ENCODE measurements at regions not wholly inside any gene's neighbourhood (a gene's known extent, or its start where the extent isn't known, plus 50 kb on each side); places are given as distances from the start of the nearest gene placed in this dataset.

- TF ChIP-seq CTCF (conservative IDR thresholded peaks at IDR 0.05; ENCODE audit: low read length) (no peak), EZH2phosphoT487 (IDR thresholded peaks at IDR 0.05; ENCODE audit: borderline replicate concordance, low read depth, low read length) (no peak)
Measured at GRCh38 chr3:159675285-159675684, 313.4 kb upstream of the IL12A start.

Data from OCI-LY7 (cell line).